ENCODE measurements at regions not wholly inside any gene's neighbourhood (a gene's known extent, or its start where the extent isn't known, plus 50 kb on each side); places are given as distances from the start of the nearest gene placed in this dataset.
"Not testable (repeated sequence)": the region's sequence is repeated elsewhere in the genome, so short reads cannot be mapped to it uniquely, and the experiment has no call there.

DNA sequence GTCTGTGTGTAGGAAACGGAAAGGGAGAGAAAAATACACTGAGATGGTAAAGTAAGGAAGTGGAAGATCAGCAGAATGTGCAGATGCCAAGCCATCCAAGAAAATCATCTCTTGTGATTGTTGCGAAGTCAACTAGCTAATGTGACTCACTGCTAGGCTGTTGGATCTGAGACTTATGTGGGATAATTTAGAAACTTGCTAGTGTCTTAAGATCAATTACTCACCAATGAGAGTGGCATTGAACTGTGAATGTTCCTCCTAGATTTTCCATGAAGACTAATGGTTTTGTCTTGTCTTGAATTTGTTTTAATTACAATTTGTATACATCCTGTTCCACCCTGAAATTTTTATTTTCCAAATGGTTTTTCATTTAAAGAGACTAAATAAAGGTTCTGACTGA is 771.6 kb downstream of the EFNB2 start:
- DNase-seq = no peak

DNA sequence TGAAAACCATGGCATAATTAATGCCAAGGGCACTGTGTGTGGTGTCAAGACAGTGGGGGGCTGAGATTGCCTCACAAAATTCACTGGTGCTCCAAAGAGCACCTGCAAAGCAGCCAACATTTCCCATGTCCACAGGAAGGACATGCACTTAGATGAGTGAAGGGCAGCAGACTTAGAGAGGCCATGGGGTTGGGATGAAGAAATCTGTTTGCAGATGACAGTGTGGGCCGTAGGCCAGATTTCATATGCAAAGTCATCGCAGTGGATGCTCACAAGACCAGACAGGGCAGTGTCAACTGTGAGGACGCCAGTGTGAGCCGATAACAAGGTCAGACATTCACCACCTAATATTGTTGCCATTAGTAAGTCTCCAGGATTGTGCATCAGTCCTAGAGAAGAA is 773.4 kb downstream of the EFNB2 start:
- no peak for DNase-seq

DNA sequence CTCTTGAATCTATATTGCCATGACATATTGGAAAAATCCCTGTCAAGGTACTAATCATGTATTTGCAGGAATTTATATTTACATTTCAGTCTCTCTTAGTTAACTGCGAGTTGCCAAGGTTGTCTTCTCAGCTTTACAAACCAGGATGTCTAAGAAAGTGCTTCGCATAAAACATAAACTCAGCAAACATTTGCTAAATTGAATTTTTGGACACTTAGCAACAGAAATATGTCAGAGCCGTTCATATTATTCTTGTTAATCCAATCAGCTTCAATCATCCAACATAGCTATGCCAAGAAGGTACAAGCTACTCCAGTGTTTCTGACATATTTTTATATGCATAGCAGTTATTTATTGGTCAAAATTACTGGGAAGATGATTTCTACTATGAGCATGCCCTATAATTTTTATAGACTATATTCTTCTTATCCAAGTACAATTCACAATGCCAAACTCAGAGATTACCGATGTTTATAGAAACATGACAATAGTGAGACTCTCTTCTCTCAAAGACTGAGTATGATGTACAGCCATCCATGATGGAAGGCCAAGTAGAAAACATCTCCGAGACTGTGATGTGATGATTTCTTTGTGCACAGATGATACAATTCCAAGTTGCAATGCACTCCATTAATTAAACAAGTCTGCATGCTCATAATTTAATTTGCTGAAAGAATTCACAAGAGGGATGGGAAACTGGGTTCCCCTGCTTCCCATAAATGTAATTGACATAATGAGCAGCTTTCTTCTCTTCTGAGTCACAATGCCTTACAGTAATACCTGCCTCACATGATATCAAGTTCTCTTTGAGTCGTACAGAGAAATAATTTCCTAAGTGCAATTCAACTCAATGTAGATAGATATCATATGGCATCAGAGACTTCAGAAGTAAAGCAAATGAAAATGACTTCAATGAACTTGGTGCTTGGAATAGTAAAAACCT is 776.3 kb downstream of the EFNB2 start:
- DNase-seq = no peak

DNA sequence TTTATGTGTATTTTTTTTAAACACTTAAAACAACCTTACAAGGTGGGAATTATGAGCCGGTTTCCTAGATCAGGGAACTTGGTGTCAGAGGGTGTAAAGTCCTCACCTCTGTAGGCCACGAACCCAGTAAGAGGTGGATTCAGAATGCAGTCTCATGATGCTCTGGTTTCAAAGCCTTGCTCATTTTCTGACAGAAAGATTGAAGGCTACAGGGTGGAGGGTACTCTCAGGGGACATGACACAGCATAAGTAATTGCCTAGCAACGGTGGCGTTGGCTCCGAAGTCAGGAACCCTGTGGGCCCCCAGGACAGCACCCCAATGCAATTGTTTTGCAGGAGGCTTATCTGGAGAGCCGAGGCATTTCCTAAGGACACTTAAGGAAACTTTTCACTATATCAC is 794.7 kb downstream of the EFNB2 start:
- DNase-seq = no peak

DNA sequence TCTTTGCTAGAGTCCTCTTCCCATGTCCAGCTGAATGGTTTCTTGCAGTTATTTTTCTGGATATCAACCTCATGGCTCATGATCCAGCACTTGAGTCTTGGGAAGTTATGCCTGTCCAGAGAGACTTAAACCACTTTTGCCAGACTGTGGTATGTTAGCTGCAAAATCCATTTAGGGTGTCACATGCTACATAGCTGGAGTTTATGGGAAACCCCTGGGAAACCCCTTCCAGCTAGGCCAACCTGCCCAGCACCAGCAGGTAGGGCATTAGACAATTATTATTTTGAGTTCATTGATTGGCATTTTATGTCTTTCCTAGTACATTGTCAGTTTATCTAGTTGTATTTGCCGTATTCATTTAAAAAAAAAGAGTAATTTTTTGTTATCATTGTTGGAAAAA is 797.8 kb downstream of the EFNB2 start:
- DNase-seq = no peak

DNA sequence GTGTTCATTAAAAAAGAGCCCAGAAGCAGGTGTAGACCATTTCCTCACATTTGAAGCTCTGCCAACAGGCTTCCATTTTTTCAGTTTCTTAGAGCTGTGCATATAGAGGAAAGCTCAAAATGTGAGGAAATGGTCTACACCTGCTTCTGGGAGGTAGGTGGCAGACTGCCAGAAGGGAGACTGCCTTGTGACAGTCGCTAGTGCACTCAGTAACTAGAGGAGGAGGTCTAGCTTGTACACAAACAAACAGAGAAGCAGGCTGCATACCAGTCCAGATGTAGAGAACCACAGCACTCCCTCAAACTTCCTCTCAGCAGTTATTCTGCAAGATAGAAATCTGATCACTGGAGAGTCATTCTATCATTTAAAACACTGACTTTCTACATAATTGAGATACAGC is 800.2 kb downstream of the EFNB2 start:
- DNase-seq = no peak

DNA sequence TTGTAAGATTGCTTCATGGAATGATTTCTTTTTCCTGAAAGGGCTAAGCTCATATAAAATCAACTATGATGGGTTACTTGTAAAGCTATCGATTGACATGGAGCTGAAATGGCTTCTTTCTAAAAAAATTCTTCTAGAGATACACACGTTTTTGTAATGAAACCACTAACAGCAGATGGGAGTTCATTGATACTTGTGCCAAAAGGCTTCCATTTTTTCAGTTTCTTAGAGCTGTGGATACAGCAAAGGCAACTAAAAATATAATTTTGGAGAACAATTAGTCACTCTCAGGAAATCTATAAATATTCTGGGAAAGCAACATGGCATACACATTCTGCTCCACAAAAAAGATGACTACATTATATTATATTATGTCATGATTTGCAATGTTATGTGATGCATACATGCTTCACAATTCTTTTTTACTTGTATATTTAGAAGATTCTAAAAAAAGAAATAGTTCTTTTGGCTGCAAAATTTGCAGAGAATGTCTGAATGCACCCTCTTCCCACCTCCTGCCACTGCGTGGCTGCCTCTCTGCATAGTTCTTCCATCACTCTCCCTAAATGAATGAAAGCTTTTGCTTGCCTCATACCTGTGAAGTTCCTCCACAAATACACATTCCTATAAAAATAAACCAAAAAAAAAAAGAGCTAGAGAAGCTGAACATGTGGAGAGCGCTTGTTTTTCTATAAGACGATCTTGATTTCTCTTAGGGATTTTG is 802.5 kb downstream of the EFNB2 start:
- no peak for DNase-seq

DNA sequence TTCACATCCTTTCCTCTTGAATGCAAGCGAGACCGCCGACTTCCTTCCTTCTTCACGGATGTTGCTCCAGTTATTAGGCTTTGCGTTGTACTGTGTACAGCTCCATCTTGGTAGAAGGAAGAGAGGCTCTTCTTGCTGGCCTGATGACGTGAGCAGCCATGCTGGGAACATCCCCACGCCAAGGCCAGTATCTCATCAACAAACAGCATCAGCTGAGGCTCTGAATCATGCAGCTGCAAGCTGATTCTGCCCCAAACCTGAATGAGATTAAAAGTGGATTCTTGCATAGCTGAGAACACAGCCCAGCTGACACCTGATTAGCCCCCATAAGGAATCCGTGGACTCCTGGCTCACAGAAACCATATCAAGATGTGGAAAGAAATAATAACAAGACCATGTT is 809.6 kb downstream of the EFNB2 start:
- DNase-seq = no peak

DNA sequence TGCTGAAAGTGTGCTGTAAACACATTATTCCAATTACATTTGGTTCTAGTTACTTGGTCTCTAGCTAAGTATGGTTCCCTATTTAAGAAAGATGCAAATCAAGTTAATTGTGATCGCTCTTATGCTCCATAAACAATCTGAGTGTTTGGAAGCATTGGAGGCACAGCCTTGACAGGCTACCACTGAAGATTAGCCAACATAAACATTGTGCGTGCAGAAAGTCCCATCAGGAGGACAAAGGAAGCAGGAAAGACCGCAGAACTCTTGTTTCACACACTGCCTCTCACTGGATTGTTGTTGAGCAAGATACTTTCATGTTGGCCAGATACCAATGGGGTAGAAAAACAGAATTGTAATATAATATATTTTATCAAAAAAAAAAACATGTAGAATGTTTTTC is 814.4 kb downstream of the EFNB2 start:
- DNase-seq = no peak

DNA sequence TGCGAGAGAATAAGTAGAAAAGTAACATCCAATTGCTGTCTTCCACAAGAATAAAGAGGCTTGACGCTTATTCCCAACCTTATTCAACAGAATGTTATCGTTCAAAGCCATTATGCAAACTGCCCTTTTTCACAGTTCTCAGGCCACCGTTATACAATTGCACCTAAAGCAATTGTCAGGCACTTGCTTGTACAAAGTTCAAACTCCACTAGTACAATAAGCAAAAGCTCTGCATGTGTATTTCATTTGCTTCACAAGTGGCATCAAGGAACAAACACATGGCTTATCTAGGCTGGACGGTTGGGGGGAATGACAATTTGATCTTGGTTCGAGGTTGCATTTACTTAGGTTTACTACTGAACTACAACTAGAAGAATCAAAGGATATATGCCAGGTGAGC is 815.6 kb downstream of the EFNB2 start:
- DNase-seq = no peak

DNA sequence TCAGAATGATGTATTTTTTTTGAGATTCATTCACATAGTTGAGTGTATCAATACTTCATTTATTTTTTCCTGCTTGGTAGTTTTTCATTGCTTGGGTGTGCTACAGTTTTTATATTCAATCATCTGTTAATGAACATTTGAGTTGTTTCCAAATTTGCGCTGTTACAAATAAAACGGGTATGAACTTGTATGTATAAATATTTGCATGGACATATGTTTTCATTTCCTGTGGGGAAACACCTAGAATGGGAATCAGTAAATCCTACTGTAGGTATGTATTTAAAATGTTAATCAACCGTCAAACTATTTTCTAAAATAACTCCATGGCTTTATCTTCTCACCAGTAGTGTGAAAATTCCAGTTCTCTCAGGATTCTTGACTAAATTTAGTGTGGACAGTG is 826.3 kb downstream of the EFNB2 start:
- no peak for DNase-seq

DNA sequence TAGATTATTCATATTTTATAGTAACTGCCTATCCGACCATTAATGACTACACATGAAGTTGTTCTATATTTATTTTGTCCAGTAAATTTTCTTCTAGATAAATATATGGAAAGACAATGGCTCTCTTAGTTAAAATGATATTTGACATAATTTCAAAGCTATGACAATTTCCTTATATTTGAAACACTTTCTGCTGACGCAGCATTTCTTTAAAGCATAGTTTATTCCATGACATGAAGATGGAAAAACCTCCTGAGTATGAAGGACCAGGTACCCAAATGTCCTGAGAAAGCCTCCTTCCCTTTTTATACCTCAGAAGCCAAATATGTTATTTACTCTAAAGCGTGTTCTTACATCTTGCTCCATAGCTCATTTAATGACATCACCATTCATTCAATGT is 831.6 kb downstream of the EFNB2 start:
- DNase-seq = no peak

DNA sequence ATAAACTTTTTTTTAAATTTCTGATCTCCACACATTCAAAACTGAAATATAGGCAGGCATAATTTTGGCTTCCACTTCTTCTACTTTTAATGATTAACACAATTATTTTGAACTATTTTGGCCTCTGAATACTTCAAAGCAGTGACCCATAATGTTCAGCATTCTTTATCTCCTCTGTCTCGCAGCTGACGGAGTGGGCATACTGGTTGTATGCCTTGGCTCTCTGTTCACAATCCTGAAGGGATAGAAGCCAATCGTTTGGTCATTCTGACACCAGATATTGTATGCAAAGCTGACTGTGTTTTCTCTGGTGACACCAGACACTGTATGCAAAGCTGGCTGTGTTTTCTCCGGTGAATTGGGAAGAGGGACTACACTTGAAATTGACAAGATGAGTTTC is 833.0 kb downstream of the EFNB2 start:
- no peak for DNase-seq

DNA sequence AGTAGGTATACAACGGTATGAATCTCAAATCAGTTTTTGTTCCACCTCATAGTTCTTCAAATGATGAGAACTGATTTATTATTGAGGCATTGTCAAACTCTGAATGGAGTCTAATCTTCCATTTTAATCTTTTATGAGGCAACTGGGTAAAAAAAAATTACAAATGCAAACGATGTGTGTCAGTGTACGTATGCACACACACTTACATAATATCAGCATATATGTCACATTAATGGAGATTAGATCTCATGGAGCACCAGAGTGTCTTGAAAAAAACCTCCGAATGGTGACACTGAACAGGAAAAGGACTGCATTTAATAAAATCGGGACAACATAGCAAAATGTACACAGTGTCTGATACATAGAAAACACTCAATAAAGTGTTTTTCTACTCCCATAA is 842.7 kb downstream of the EFNB2 start:
- no peak for DNase-seq

DNA sequence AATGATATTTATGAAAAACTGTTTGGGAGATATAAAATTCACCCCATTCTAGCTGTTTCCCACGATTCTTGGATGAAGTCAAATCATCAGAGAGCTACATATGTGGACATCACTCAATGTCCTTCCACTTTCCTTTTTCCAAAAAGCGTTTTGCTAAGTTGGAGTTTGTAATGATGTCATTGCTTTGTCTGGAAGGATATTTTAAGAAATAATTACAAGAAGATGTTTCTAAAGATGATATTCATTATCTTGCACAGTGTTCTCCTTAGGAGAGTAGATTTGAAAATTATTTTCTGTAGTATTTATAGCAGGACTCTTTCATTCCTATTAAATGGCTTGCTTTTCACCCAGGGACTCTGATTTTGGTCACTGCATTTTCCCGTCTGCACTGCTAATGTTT is 851.2 kb downstream of the EFNB2 start:
- DNase-seq = no peak

DNA sequence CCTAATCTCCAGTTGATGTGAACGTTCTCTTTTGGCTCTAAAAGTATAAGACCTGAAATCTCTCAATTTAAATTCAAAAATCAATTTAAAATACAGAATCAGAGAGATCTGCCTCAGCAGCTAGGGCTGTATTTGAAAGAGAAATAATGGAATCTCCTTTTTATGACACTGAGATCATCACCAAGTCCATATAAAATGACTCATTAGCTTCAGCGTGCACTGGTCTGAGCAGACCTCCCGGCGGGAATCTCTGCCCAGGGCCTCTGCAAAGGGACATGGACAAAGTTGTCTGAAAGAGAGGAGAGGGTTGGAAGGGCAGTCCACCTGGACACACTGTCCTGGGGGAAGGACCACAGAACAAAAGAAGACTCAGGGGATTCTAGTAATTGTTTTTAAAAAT is 855.6 kb downstream of the EFNB2 start:
- no peak for DNase-seq

DNA sequence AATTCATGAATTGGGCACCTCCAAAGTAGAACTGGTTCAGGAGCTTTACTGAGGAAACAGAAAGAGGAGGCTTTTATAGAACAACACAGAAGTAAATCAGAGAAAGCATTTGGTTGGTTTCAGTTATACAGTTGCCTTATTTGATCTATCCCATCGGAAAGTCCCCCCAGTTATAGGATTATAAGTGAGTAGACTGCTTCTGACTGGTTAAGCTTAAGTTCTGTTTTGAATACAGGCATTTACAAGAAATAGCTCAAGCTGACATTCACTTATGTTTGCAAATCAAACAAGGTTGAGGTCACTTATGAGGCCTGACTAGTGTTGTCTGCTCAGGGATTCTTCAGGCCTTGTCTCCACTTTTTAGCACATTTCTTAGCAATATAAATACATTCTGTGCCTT is 857.4 kb downstream of the EFNB2 start:
- no peak for DNase-seq

DNA sequence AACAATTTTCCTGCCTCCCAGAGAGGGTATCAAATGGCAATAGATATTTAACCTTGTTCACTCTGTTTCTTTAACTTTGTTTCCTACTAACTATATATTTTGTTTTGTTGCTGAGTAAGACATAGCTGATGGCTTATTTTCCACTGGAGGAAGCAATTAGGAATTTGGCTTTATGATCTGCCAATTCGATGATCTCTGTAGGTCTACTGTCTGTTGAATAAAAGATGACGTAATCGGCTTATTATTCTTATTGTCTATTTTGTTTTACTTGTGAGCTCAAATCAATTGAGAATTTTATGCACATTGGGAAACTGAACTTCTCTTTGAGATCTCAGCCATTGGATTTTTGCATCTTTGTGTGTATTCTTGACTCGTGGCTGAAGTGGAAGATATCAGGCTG is 862.6 kb downstream of the EFNB2 start:
- DNase-seq = no peak

DNA sequence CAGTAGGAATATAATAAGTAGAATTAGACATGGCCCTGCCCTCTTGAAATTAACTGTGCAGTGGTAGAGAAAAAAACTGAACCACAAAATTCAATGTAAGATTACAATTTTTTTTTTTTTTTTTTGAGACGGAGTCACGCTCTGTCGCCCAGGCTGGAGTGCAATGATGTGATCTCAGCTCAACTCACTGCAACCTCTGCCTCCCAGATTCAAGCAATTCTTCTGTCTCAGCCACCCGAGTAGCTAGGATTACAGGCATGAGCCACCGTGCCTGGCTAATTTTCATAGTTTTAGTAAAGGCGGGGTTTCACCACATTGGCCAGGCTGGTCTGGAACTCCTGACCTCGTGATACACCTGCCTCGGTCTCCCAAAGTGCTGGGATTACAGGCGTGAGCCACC is 864.3 kb downstream of the EFNB2 start:
- DNase-seq = not testable (repeated sequence)

DNA sequence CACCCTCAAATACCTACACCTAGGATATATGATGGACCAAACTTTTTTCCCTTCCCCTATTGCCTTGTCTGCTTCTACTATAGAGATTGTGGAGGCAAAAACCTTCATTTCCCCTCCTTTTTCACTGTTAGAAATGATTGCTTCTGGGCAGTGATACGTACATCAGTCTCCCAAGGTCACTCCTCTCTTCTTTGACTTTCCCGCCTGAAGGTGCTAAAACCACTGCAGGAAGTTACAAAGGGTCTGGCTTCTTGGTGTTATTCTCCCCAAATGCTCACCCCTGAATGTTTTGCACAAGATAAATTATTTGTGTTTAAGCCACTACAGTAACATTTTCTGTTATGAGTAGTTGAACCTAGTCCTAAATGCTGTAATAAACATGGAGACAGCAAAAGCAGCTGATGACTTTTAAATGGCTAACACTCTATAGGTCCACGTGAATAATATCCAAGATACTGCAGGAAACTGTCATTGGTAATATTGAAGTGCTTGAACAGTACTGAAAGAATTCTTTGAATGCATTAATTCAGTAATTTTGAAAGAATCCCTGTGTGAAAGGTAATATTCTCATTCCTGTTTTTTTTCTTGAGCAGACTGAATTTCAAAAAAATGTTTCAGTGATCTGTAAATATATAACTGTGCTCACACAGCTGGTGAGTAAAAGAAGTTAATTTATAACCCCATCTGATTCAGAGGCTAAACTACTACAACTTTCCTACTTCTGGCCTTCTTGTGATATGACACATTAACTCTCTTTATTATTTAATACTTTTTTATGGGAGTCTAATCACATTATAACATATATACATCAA is 865.1 kb downstream of the EFNB2 start:
- DNase-seq = no peak

DNA sequence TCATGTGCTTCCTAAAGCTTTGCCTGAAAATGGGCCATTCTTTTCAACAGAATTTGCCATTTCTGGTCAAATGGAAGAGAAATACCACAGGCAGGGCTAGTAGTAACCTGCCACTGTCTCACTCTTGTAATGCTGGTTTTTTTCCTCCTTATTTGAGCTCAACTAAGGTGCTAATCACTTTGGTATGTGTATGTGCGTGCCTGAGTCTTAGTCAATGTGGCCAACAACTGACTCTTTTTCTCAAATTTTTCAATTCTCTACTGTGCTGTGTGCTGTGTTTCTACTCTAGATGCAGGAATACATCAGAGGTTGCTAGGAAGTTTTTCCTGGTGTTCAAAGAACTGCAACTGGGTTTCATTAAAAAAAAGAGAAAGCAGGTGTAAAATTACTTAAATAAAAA is 870.2 kb downstream of the EFNB2 start:
- no peak for DNase-seq

DNA sequence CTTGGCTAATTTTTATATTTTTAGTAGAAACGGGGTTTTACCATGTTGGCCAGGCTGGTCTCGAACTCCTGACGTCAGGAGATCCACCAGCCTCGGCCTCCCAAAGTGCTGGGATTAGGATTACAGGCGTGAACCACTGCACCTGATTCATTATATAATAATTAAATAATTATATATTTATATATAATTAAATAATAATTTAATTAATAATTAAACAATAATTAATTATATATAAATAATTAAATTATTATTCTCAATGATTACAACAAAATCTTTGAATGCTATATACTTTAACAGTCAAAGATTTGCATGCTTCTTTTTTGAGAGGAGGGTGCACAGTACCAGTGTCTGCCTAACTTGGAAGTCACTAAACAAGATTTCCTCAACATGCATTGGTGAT is 872.3 kb downstream of the EFNB2 start:
- DNase-seq = no peak

DNA sequence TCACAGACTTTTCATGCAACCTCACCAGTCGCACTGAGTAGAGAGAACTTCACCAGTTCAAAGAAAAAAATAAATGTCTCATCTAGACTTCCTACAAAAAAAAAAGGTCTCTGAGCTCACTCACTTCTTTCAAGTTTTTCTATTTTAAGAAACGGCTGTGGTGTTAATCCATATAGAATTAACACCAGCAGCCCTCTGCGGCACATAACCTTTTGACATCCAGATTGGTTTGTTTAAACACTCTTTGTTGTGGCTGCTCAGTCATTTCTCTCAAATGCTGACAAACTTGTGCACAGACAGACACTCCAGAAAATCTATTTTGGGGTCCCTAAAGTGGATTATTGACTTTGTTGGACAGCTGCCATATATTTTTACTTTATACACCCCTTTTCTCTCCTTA is 874.9 kb downstream of the EFNB2 start:
- DNase-seq = no peak

DNA sequence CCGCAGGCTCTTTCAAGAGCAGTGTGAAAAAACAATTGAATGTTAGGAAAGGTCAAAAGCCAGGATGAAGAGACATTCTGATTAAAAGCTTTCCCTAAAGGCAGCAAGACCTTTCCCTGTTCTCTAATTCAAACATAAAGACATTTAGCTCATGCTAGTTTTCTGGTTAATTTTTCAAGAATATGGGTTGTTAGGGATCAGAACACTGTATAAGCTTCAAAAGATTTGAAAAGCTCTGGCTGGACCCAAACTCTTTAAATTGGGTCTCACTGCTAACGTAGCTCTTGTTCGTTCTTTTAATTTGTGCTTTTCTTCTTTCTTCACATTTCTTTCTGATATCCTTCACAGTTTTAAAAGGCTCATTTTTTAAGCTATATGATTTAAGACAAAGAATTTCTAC is 877.0 kb downstream of the EFNB2 start:
- no peak for DNase-seq

Data from activated CD8-positive, alpha-beta memory T cell treated with anti-CD3 and anti-CD28 coated beads for 24 hours (primary cell).